ENCODE measurements at regions not wholly inside any gene's neighbourhood (a gene's known extent, or its start where the extent isn't known, plus 50 kb on each side); places are given as distances from the start of the nearest gene placed in this dataset.

DNA sequence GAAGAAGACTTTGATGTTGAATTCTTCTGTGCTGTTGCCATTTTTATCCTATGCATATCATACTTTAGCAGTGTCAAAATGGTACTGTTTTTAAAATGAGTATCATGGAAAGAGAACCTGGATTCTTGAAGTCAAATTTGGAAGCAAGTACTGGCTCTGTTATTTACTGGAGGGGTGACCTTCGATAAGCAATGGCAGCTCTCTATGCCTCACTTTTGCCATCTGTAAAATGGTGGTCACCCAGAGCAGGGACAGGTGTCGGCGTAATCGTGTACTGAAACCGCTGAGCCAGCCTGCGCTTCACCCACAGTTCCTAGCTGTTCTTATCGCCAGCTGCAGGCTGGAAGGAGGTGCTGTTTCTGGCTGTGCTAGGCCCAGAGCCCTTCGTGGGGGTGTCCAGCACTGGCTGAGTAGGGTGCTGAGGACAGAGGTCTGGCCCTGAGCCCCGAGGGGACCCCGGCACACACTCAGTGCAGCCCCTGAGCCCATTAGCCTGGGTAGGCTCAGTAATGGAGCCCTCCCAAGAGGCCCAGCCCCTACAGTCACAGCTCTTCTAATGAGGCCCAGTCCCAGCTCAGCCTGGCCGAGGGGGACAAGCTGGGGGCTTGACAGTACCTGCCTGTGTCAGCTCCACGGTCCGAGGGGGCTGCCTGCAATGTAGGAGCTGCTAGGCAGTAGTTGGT is 183.5 kb downstream of the PHETA1 start:
- no peaks in the 10 kb centered on the region for H3K4me1 ChIP-seq (ENCODE audit: control insufficient read depth, insufficient read depth, low read length)
- H3K27me3 ChIP-seq (ENCODE audit: control insufficient read depth, insufficient read depth, low read length): peaks cover 5% of the 10 kb centered on the region
- H3K4me3 ChIP-seq (ENCODE audit: low read length): no peak overlapping the region
- H3K9ac ChIP-seq (ENCODE audit: low read length): no peak overlapping the region
- H3K36me3 ChIP-seq (ENCODE audit: control insufficient read depth, insufficient read depth, low read length): no peaks in the 10 kb centered on the region
- no peaks in the 10 kb centered on the region for H3K9me3 ChIP-seq (ENCODE audit: control insufficient read depth, low read length)

- Histone ChIP-seq H3K27me3 (ENCODE audit: control insufficient read depth, insufficient read depth, low read length) (peaks cover 5% of the 10 kb centered on the region), H3K9me3 (ENCODE audit: control insufficient read depth, low read length) (no peaks in the 10 kb centered on the region), H3K4me1 (ENCODE audit: control insufficient read depth, insufficient read depth, low read length) (no peaks in the 10 kb centered on the region), H3K9ac (ENCODE audit: low read length) (no peak overlapping the region), H3K36me3 (ENCODE audit: control insufficient read depth, insufficient read depth, low read length) (no peaks in the 10 kb centered on the region), H3K4me3 (ENCODE audit: low read length) (no peak overlapping the region)
Observed at GRCh38 chr12:111184161-111184560, 184.7 kb downstream of the PHETA1 start.

DNA sequence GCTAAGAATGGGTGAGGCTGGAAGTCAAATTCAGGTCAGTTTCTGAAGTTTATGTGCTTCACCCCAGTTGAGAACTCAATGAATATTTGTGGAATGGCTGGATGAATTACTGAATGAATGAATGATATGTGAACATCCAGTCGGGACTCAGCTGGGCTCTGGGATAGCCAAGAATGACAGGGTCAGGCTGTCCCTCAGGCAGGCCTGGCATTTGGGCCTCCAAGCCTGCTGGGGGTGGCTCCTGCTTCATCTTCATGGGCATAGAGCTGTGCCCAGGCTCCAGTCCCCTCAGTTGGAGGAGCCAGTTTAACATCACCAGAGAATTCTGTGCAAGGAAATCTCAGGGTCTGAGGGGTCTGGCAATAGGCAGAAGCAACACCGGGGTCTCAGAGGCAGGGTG is 185.8 kb downstream of the PHETA1 start:
- Histone ChIP-seq H3K9ac (ENCODE audit: low read length) (no peak overlapping the region), H3K27me3 (ENCODE audit: control insufficient read depth, insufficient read depth, low read length) (peaks cover 5% of the 10 kb centered on the region), H3K9me3 (ENCODE audit: control insufficient read depth, low read length) (no peaks in the 10 kb centered on the region), H3K4me1 (ENCODE audit: control insufficient read depth, insufficient read depth, low read length) (no peaks in the 10 kb centered on the region), H3K36me3 (ENCODE audit: control insufficient read depth, insufficient read depth, low read length) (no peaks in the 10 kb centered on the region), H3K4me3 (ENCODE audit: low read length) (no peak overlapping the region)

GRCh38 chr12:111182382-111182781 is 186.5 kb downstream of the PHETA1 start:
- no peaks in the 10 kb centered on the region for H3K36me3 ChIP-seq (ENCODE audit: control insufficient read depth, insufficient read depth, low read length)
- H3K27me3 ChIP-seq (ENCODE audit: control insufficient read depth, insufficient read depth, low read length): peaks cover 5% of the 10 kb centered on the region
- H3K9ac ChIP-seq (ENCODE audit: low read length): no peak overlapping the region
- H3K4me1 ChIP-seq (ENCODE audit: control insufficient read depth, insufficient read depth, low read length): no peaks in the 10 kb centered on the region
- H3K9me3 ChIP-seq (ENCODE audit: control insufficient read depth, low read length): no peaks in the 10 kb centered on the region
- no peak overlapping the region for H3K4me3 ChIP-seq (ENCODE audit: low read length)

DNA sequence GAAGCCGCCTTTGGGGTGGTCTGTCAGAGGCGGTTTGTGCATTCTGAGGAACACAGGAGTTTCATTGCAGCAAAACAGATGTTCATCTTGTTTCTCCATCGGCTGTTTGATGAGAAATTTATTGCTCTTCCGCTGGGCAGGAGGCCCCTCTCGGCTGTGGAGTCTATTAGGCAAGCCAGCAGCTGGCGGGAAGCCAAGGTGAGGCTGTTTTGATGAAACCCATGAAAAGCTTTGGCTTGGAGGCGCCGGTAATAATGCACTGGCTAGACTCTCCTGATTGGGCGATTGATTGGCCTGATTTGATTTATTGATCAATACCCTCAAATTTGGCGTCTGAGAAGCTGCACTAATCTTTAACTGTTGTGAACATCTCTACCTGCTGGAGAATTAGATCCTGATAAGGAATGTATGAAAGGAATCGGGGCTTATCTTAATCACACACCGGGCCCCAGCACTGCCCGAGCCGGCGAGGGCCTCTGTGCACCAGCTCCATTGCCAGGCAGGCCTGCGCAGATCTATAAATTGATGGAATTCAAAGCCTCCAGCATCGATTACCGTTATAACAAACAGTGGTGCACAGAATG is 187.7 kb downstream of the PHETA1 start:
- peaks cover 5% of the 10 kb centered on the region for H3K27me3 ChIP-seq (ENCODE audit: control insufficient read depth, insufficient read depth, low read length)
- H3K36me3 ChIP-seq (ENCODE audit: control insufficient read depth, insufficient read depth, low read length): no peaks in the 10 kb centered on the region
- no peak overlapping the region for H3K4me3 ChIP-seq (ENCODE audit: low read length)
- no peaks in the 10 kb centered on the region for H3K9me3 ChIP-seq (ENCODE audit: control insufficient read depth, low read length)
- no peak overlapping the region for H3K9ac ChIP-seq (ENCODE audit: low read length)
- no peaks in the 10 kb centered on the region for H3K4me1 ChIP-seq (ENCODE audit: control insufficient read depth, insufficient read depth, low read length)

- Histone ChIP-seq H3K4me3 (ENCODE audit: low read length) (no peak overlapping the region), H3K36me3 (ENCODE audit: control insufficient read depth, insufficient read depth, low read length) (no peaks in the 10 kb centered on the region), H3K9ac (ENCODE audit: low read length) (no peak overlapping the region), H3K9me3 (ENCODE audit: control insufficient read depth, low read length) (no peaks in the 10 kb centered on the region), H3K27me3 (ENCODE audit: control insufficient read depth, insufficient read depth, low read length) (peaks cover 5% of the 10 kb centered on the region), H3K4me1 (ENCODE audit: control insufficient read depth, insufficient read depth, low read length) (no peaks in the 10 kb centered on the region)
Observed at GRCh38 chr12:111180426-111181142, 188.3 kb downstream of the PHETA1 start.

DNA sequence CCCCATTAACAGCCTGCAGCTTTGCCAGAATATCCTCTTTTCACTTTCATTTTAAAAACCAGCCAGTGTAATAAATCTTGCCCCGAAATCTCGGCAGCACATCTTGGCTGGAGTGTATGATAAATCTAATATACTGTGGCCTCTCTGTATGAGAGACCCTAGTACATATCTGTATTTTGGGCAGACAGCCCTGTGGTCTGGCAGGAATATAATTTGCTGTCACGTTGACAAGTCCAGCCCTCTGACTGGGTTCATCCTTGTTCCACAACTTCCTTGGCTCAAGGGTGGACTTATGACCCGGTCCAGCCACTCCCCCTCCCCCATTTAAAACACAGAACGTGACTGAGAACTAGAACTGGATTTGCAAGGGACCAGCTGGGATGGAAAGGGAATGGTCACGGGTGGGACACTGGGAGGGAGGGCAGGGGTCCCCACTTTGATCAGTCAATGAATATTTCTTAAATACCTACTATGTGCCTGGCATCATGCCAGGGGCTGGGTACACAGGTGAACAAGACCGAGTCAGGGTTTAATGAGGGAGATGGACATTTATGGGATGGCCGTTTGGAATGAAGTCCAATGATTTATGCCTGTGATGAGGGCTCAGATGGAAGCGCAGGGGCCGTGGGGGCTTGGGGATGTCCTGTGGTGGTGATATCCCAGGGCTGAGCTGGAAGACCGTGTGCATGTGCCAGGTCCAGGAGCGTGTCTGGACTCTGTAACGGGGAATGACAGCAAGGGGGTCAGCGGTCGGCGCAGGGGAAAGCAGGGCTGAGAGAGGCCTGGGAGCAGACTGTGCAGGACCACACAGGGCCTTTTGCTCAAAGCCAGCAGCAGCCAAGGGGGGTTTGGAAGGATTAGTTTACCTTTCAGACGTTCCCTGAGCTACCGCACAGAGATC is 190.5 kb downstream of the PHETA1 start:
- peaks cover 5% of the 10 kb centered on the region for H3K27me3 ChIP-seq (ENCODE audit: control insufficient read depth, insufficient read depth, low read length)
- no peak overlapping the region for H3K9ac ChIP-seq (ENCODE audit: low read length)
- no peaks in the 10 kb centered on the region for H3K36me3 ChIP-seq (ENCODE audit: control insufficient read depth, insufficient read depth, low read length)
- no peaks in the 10 kb centered on the region for H3K4me1 ChIP-seq (ENCODE audit: control insufficient read depth, insufficient read depth, low read length)
- H3K4me3 ChIP-seq (ENCODE audit: low read length): no peak overlapping the region
- no peaks in the 10 kb centered on the region for H3K9me3 ChIP-seq (ENCODE audit: control insufficient read depth, low read length)

GRCh38 chr12:111175396-111176094 is 193.3 kb downstream of the PHETA1 start:
- no peaks in the 10 kb centered on the region for H3K27me3 ChIP-seq (ENCODE audit: control insufficient read depth, insufficient read depth, low read length)

DNA sequence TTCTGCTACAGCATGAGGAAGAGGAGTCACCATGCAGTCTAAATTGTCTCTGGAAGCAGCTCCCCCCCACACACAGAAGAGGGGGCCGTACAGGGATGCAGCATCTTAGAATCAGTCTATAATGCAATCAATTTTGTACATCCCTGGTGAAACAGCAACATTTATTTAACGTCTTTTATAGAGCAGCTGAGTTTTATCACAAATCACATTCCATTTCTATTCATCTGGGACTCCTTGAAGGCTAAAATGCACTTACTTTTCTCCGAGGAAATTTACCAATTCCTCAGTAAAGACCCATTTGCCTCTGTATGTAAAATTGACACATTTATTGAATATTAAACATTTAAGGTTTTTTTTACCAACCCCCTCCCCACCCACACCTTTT is 193.9 kb downstream of the PHETA1 start:
- Histone ChIP-seq H3K36me3 (ENCODE audit: control insufficient read depth, insufficient read depth, low read length) (no peaks in the 10 kb centered on the region), H3K4me3 (ENCODE audit: low read length) (no peak overlapping the region), H3K9me3 (ENCODE audit: control insufficient read depth, low read length) (no peaks in the 10 kb centered on the region), H3K27me3 (ENCODE audit: control insufficient read depth, insufficient read depth, low read length) (no peaks in the 10 kb centered on the region), H3K9ac (ENCODE audit: low read length) (no peak overlapping the region), H3K4me1 (ENCODE audit: control insufficient read depth, insufficient read depth, low read length) (no peaks in the 10 kb centered on the region)

More at GRCh38 chr12:111175396-111176094, 193.3 kb downstream of the PHETA1 start:
- no peak overlapping the region for H3K4me3 ChIP-seq (ENCODE audit: low read length)
- no peak overlapping the region for H3K9ac ChIP-seq (ENCODE audit: low read length)
- no peaks in the 10 kb centered on the region for H3K4me1 ChIP-seq (ENCODE audit: control insufficient read depth, insufficient read depth, low read length)
- no peaks in the 10 kb centered on the region for H3K9me3 ChIP-seq (ENCODE audit: control insufficient read depth, low read length)
- H3K36me3 ChIP-seq (ENCODE audit: control insufficient read depth, insufficient read depth, low read length): no peaks in the 10 kb centered on the region

DNA sequence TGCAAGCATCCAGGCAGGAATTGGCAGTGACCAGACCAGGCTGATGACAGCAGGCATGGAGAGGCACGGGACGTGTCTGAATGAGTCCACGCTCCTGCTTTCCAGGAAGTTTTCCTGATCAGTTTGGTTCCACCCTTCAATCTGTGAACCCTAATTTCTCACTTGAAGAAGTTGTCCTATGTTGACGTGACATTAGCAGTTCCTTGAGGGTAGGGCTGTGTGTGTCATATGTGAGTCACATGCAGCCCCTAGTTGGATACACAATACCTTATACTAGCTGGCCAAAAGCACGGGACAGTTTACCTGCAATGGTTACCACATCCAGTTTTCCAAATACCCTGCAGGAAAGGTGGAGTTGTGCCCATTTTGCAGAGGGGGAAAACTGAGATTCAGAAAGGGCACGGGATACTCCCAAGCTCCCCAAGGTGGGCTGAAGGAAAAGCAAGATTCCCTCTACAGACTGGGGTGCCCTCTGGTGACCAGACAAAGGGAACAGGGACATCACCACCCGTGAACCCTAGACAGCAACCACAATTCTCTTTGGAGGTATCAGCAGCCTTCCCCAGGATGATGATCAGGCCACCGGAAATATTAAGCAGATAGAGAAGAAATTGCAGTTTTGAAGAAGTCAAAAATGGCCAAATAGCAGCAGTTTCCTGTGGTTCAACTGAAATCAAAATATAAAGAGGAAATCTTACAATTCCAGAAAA is 194.5 kb downstream of the PHETA1 start:
- Histone ChIP-seq H3K36me3 (ENCODE audit: control insufficient read depth, insufficient read depth, low read length) (no peaks in the 10 kb centered on the region), H3K9me3 (ENCODE audit: control insufficient read depth, low read length) (no peaks in the 10 kb centered on the region), H3K4me1 (ENCODE audit: control insufficient read depth, insufficient read depth, low read length) (no peaks in the 10 kb centered on the region), H3K4me3 (ENCODE audit: low read length) (no peak overlapping the region), H3K9ac (ENCODE audit: low read length) (no peak overlapping the region), H3K27me3 (ENCODE audit: control insufficient read depth, insufficient read depth, low read length) (no peaks in the 10 kb centered on the region)

- Histone ChIP-seq H3K27me3 (ENCODE audit: control insufficient read depth, insufficient read depth, low read length) (no peaks in the 10 kb centered on the region), H3K9me3 (ENCODE audit: control insufficient read depth, low read length) (no peaks in the 10 kb centered on the region), H3K4me3 (ENCODE audit: low read length) (no peak overlapping the region), H3K9ac (ENCODE audit: low read length) (no peak overlapping the region), H3K36me3 (ENCODE audit: control insufficient read depth, insufficient read depth, low read length) (no peaks in the 10 kb centered on the region), H3K4me1 (ENCODE audit: control insufficient read depth, insufficient read depth, low read length) (no peaks in the 10 kb centered on the region)
Observed at GRCh38 chr12:111173836-111174235, 195.1 kb downstream of the PHETA1 start.
